ENCODE measurements at regions not wholly inside any gene's neighbourhood (a gene's known extent, or its start where the extent isn't known, plus 50 kb on each side); places are given as distances from the start of the nearest gene placed in this dataset.
"Not testable (repeated sequence)": the region's sequence is repeated elsewhere in the genome, so short reads cannot be mapped to it uniquely, and the experiment has no call there.

DNA sequence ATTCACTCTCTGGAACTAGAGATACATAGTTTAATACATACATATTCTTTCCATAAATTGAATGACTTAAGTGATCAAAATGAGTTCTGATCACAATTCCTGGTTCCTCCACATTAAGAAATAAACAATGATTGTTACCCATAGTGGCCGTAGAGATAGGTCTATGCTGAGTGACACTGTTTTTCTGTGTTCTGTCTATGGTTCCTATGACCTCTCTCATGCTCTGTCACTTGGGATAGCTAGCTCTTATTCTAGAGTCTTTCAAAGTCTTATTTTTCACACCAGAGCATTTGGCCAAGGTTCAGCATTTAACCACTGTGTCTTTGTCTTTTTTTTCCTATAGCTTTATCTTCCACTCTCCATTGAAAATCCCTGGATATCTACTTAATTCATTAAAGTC lies 132.4 kb downstream of the GOLGA6L6 start:
- Histone ChIP-seq H3K4me3 (ENCODE audit: low read depth, low read length) (no peak overlapping the region), H3K79me2 (no peaks in the 10 kb centered on the region), H3K4me1 (no peaks in the 10 kb centered on the region), H2AFZ (no peak overlapping the region), H3K9me3 (ENCODE audit: control insufficient read depth, low read length) (no peaks in the 10 kb centered on the region), H3K36me3 (ENCODE audit: control insufficient read depth, insufficient read depth, low read length) (no peaks in the 10 kb centered on the region), H3K9ac (no peak overlapping the region), H3K27me3 (ENCODE audit: control insufficient read depth, insufficient read depth, low read length) (no peaks in the 10 kb centered on the region), H3K4me2 (ENCODE audit: low read length) (no peak overlapping the region), H3K27ac (no peak overlapping the region)
- TF ChIP-seq, protein P1, sequence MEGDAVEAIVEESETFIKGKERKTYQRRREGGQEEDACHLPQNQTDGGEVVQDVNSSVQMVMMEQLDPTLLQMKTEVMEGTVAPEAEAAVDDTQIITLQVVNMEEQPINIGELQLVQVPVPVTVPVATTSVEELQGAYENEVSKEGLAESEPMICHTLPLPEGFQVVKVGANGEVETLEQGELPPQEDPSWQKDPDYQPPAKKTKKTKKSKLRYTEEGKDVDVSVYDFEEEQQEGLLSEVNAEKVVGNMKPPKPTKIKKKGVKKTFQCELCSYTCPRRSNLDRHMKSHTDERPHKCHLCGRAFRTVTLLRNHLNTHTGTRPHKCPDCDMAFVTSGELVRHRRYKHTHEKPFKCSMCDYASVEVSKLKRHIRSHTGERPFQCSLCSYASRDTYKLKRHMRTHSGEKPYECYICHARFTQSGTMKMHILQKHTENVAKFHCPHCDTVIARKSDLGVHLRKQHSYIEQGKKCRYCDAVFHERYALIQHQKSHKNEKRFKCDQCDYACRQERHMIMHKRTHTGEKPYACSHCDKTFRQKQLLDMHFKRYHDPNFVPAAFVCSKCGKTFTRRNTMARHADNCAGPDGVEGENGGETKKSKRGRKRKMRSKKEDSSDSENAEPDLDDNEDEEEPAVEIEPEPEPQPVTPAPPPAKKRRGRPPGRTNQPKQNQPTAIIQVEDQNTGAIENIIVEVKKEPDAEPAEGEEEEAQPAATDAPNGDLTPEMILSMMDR (IDR thresholded peaks at IDR 0.05): no peak

DNA sequence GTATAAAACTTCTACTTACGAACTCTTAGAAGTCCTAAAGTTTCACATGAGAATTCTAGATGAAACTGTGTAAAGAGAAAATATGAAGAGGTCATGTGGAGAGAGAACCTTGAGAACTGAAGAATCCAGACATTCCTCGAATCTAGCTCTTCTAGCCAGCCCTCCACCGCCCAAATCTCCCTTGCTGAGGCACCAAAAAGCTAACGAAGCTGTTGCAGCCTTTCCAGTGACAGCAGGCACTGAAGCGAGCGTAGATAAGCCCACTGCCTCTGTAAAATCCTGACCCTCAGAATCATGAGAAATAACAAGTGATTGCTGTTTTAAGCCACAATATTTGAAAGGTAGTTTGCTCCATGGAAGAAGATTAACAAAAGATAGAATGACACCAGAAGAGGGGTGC lies 134.0 kb downstream of the GOLGA6L6 start:
- no peaks in the 10 kb centered on the region for H3K9me3 ChIP-seq (ENCODE audit: control insufficient read depth, low read length)
- H3K4me1 ChIP-seq: no peaks in the 10 kb centered on the region
- no peak overlapping the region for H2AFZ ChIP-seq
- TF ChIP-seq, protein P1 (IDR thresholded peaks at IDR 0.05): no peak
- H3K36me3 ChIP-seq (ENCODE audit: control insufficient read depth, insufficient read depth, low read length): no peaks in the 10 kb centered on the region
- H3K27me3 ChIP-seq (ENCODE audit: control insufficient read depth, insufficient read depth, low read length): no peaks in the 10 kb centered on the region
- H3K4me3 ChIP-seq (ENCODE audit: low read depth, low read length): no peak overlapping the region
- H3K27ac ChIP-seq: no peak overlapping the region
- H3K9ac ChIP-seq: no peak overlapping the region
- H3K79me2 ChIP-seq: no peaks in the 10 kb centered on the region
- no peak overlapping the region for H3K4me2 ChIP-seq (ENCODE audit: low read length)

DNA sequence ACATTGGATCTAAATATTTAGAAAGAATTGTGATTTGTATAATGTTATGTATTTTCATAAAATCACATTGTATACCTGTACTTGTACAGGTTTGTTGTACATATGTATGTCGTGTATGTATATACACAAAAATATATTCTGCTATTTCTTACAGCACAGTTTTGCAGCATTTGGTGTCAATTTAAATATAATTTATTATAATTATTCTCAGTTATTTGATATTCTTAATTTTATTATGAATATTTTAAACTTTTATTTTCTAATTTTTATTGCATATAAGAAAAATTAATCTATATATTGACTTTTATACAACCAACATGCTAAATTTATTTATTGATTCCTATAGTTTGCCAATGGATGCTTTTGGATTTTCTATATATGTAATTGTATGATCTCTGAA lies 137.0 kb downstream of the GOLGA6L6 start:
- H3K4me1 ChIP-seq; H3K4me2 ChIP-seq (ENCODE audit: low read length); H2AFZ ChIP-seq; H3K36me3 ChIP-seq (ENCODE audit: control insufficient read depth, insufficient read depth, low read length); H3K79me2 ChIP-seq; H3K27me3 ChIP-seq (ENCODE audit: control insufficient read depth, insufficient read depth, low read length); H3K9ac ChIP-seq; H3K27ac ChIP-seq; H3K9me3 ChIP-seq (ENCODE audit: control insufficient read depth, low read length); H3K4me3 ChIP-seq (ENCODE audit: low read depth, low read length): not testable (repeated sequence)

DNA sequence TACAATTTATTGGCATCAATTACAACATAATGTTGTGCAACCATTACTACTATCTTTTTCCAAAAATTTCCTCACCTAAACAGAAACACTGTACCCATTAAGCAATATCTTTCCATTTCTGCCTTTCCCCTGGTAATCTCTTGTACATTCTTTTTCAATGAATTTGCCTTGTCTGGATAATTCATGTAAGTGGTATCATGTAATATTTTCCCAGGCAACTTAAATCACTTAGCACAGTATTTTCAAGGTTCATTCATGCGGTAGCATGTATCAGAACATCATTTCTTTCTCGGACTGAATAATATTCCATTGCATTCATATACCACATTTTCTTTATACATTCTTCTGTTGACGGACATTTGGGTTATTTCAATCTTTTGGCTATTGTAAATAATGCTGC lies 139.0 kb downstream of the GOLGA6L6 start:
- H3K9ac ChIP-seq; H3K4me1 ChIP-seq; H3K4me2 ChIP-seq (ENCODE audit: low read length); H3K27me3 ChIP-seq (ENCODE audit: control insufficient read depth, insufficient read depth, low read length); H3K79me2 ChIP-seq; H3K36me3 ChIP-seq (ENCODE audit: control insufficient read depth, insufficient read depth, low read length); H3K27ac ChIP-seq; H3K4me3 ChIP-seq (ENCODE audit: low read depth, low read length); H2AFZ ChIP-seq; H3K9me3 ChIP-seq (ENCODE audit: control insufficient read depth, low read length): not testable (repeated sequence)

DNA sequence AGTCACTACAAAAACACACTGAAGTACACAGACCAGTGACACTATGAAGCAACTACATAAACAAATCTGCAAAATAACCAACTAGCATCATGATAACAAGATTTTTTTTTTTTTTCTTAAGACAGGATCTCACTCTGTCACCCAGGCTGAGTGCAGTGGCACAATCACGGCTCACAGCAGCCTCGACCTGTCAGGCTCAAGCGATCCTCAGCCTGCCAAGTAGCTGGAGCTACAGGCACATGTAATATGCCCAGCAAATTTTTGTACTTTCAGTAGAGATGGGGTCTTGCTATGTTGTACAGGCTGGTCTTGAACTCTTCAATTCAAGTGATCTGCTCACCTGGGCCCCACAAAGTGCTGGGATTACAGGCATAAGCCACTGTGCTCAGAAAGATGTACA lies 140.5 kb downstream of the GOLGA6L6 start:
- H3K4me1 ChIP-seq; H3K27ac ChIP-seq; H3K9ac ChIP-seq; H2AFZ ChIP-seq; H3K9me3 ChIP-seq (ENCODE audit: control insufficient read depth, low read length); H3K27me3 ChIP-seq (ENCODE audit: control insufficient read depth, insufficient read depth, low read length); H3K4me3 ChIP-seq (ENCODE audit: low read depth, low read length); H3K79me2 ChIP-seq; H3K4me2 ChIP-seq (ENCODE audit: low read length); H3K36me3 ChIP-seq (ENCODE audit: control insufficient read depth, insufficient read depth, low read length): not testable (repeated sequence)

DNA sequence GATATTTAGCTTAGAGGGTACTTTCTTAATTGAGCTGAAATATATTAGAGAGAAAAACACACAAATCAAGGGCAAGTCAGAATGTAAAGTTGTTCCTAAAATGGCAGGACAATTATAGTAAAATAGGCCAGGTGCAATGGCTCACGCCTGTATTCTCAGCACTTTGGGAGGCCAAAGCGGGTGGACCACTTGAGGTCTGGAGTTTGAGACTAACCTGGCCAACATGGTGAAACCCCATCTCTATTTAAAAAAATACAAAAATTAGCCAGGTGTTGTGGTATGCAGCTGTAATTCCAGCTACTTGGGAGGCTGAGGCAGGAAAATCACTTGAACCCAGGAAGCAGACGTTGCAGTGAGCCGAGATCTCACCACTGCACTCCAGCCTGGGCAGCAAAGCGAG lies 142.9 kb downstream of the GOLGA6L6 start:
- not testable (repeated sequence) for H2AFZ ChIP-seq; H3K36me3 ChIP-seq (ENCODE audit: control insufficient read depth, insufficient read depth, low read length); H3K27me3 ChIP-seq (ENCODE audit: control insufficient read depth, insufficient read depth, low read length); H3K79me2 ChIP-seq; H3K4me1 ChIP-seq; H3K4me3 ChIP-seq (ENCODE audit: low read depth, low read length); H3K27ac ChIP-seq; H3K9me3 ChIP-seq (ENCODE audit: control insufficient read depth, low read length); H3K9ac ChIP-seq; H3K4me2 ChIP-seq (ENCODE audit: low read length)

DNA sequence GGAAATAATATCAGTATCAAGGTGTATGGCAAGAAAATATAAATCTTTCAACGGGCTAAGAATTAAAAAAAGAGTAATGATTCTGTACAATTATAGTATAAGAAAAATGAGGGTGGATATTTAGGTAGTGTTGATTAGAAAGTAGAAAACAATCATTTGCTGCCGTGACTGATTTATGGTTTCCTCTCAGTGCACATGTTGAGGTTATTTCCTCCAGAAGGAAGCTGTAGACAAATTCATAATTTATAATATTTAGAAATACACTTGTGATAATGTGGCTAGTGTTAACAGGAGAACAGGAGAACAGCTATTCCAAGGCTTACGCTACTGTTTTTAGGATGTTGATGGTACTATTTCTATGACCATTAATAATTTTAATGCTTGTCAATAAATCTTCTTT lies 153.4 kb downstream of the GOLGA6L6 start:
- H3K27me3 ChIP-seq (ENCODE audit: control insufficient read depth, insufficient read depth, low read length); H3K79me2 ChIP-seq; H3K4me2 ChIP-seq (ENCODE audit: low read length); H3K9ac ChIP-seq; H3K36me3 ChIP-seq (ENCODE audit: control insufficient read depth, insufficient read depth, low read length); H3K9me3 ChIP-seq (ENCODE audit: control insufficient read depth, low read length); H3K4me3 ChIP-seq (ENCODE audit: low read depth, low read length); H3K4me1 ChIP-seq; H2AFZ ChIP-seq; H3K27ac ChIP-seq: not testable (repeated sequence)
